GM12875 (cell line): ENCODE measurements at regions not wholly inside any gene's neighbourhood (a gene's known extent, or its start where the extent isn't known, plus 50 kb on each side); places are given as distances from the start of the nearest gene placed in this dataset.

Source experiments
- H3K4me3 ChIP-seq: one replicate; pipeline ENCODE4 v1.5.1; 2011; ENCODE audit warnings: low read depth, low read length, control low read depth
- TF ChIP-seq, protein P1 (sequence below): IDR thresholded peaks from 2 replicates; pipeline ENCODE4 v1.5.1; 2011; ENCODE audit warnings: low read depth, mild to moderate bottlenecking, control low read depth, inconsistent platforms, low read length, moderate library complexity, borderline replicate concordance; ENCODE audit not compliant: insufficient read depth

DNA sequence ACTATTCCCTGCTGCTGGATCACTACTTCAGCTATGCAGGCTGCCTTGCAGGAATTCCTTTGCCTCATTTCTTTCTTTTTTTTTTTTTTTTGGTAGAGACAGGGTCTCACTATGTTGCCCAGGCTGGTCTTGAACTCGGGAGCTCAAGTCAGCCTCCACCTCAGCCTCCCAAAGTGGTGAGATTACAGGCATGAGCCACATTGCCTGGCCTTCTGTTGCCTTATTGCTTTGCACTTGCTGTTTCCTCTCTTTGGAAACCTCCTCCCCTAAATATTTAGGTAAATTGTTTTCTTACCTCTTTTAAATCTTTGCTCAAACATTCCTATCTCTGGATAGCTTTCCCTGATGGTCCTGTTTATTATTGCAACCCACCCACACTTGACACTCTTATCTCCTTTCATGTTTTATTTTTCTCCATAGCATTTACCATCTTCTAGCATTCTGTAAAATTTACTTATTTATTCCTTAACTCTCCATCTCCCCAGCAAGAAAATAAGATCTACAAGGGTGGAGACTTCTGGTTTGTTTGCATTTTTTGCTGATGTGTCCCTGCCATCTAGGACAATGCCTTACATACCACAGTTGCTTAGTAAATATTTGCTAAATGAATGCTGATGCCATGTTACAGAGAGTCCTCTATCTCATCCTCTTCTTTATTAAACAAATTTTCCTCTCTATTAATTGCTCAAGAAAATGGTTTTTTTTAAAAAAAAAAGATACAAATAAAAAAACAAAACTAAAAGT lies 134.8 kb downstream of the P2RY1 start:
- H3K4me3 ChIP-seq: no peak overlapping the region
- TF ChIP-seq, protein P1, sequence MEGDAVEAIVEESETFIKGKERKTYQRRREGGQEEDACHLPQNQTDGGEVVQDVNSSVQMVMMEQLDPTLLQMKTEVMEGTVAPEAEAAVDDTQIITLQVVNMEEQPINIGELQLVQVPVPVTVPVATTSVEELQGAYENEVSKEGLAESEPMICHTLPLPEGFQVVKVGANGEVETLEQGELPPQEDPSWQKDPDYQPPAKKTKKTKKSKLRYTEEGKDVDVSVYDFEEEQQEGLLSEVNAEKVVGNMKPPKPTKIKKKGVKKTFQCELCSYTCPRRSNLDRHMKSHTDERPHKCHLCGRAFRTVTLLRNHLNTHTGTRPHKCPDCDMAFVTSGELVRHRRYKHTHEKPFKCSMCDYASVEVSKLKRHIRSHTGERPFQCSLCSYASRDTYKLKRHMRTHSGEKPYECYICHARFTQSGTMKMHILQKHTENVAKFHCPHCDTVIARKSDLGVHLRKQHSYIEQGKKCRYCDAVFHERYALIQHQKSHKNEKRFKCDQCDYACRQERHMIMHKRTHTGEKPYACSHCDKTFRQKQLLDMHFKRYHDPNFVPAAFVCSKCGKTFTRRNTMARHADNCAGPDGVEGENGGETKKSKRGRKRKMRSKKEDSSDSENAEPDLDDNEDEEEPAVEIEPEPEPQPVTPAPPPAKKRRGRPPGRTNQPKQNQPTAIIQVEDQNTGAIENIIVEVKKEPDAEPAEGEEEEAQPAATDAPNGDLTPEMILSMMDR: no peak

DNA sequence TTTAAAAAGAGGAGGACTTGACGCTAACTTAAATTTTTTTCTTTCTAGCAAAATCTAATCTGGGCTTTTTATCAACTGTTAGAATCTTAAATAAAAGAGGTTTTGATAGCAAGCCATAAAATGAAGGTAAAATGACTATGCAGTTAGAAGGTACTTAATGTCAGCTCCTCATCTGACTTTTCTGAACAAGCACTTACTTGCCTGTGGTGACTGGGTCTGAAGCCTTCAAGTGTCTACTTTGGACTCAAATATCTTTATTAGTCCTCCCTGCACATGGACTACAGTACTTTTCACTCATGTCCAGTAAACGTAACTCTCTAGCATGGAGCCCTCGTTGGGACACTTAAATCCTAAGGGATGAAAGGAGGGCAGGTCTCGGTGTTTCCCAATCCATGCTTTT lies 135.9 kb downstream of the P2RY1 start:
- no peak overlapping the region for H3K4me3 ChIP-seq
- TF ChIP-seq, protein P1: no peak

DNA sequence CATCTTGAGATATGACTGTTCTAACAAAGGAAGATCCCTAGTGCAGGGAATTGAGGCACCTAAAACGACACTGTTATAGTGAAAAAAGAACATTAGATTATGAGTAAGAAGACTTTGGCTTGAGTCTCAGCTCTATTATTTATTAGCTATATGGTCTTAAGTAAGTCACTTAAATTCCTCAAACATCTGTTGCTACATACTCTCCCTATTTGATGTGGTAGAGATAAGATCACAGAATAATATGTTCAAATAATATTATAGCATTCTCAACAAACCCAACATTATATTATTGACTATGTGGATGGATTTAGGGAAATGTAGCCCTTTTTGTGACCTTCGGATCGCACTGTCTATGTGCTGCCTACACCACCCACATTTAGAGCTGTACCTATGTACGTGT lies 136.9 kb downstream of the P2RY1 start:
- H3K4me3 ChIP-seq: no peak overlapping the region
- TF ChIP-seq, protein P1: no peak

DNA sequence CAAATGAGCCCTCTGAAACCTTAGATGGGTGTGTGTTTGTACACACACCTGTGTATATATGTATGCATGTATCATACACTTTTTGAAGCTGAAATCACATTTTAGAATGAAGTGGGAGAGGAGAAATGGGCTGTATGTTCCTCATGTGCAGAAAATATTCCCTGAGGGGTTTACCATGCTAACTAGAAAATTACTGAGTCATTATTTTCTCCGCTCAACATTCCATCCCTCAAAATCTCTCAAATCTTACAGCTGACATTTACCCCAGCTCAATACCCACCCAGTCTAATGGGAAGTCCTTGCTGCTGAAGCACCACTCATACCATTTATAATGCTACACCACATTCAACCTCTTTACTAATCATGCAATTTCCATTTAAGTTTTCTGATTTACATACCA lies 138.6 kb downstream of the P2RY1 start:
- no peak overlapping the region for H3K4me3 ChIP-seq
- TF ChIP-seq, protein P1: no peak

DNA sequence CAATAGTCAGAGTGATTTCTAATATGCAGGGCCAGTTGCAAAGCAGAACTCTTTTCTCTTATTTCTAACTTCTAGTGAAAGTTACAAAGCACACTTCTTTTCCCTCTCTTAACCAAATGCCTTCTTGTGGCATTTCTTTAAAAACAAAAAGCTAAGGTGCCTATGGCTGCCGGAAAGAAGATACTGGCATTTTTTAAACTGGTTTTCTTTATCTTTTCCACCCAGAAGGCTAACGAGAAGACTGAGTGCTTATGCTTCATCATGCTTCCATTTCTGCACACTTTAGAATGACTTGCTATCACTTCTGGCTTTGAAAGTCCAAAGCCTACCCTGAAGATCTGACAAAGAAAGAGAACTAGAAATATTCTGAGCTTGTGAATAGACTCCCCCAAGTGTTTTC lies 141.3 kb downstream of the P2RY1 start:
- TF ChIP-seq, protein P1: no peak

DNA sequence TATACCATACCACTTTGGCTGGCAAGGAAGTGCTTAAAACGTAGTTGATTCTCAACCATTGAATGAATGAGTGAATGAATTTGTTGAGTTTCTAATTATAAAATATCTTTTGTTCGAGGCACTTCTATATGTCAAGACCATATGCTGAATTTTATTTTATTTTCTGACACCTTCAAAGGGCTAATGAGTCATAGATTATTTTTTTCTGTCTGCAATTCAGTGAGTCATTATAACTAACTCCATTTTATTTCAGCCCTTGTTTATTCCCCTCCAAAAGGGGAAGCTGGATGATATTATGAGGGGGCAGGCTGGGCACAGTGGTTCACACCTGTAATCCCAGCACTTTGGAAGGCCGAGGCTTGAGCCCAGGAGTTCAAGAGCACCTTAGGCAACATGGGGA lies 142.4 kb downstream of the P2RY1 start:
- H3K4me3 ChIP-seq: no peak overlapping the region

More for the DNA sequence above, 141.3 kb downstream of the P2RY1 start:
- H3K4me3 ChIP-seq: no peak overlapping the region

DNA sequence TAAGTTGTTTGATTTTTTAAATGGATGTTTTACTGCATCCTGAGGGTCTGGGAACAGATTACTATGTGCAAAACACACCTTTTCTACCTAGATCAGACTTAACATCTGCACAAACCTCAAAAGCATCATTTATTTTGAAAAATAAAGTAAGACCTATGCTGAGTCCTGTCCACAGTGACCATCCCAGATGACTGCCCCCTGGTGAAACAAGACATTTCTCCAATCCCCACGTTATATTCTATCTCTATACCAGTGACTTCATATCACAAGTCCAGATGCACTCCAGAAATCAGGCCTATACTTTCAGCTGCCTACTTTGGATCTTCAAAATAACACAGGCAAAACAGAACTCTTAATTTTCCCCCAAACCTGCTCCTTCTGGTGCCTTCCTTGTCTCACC lies 143.2 kb downstream of the P2RY1 start:
- TF ChIP-seq, protein P1: no peak
- H3K4me3 ChIP-seq: no peak overlapping the region

More for the DNA sequence above, 142.4 kb downstream of the P2RY1 start:
- TF ChIP-seq, protein P1: no peak
